ENCODE measurements at regions not wholly inside any gene's neighbourhood (a gene's known extent, or its start where the extent isn't known, plus 50 kb on each side); places are given as distances from the start of the nearest gene placed in this dataset.

GRCh38 chr2:16134436-16135165, 194.3 kb downstream of the MYCN start:
- TF ChIP-seq CTCF (IDR thresholded peaks at IDR 0.05) (no peak), POLR2AphosphoS5 (IDR thresholded peaks at IDR 0.05) (no peak), POLR2A (IDR thresholded peaks at IDR 0.05) (no peak)

Measured in gastroesophageal sphincter (tissue), 3 donors.